ENCODE measurements at regions not wholly inside any gene's neighbourhood (a gene's known extent, or its start where the extent isn't known, plus 50 kb on each side); places are given as distances from the start of the nearest gene placed in this dataset.

- TF ChIP-seq, protein P1, sequence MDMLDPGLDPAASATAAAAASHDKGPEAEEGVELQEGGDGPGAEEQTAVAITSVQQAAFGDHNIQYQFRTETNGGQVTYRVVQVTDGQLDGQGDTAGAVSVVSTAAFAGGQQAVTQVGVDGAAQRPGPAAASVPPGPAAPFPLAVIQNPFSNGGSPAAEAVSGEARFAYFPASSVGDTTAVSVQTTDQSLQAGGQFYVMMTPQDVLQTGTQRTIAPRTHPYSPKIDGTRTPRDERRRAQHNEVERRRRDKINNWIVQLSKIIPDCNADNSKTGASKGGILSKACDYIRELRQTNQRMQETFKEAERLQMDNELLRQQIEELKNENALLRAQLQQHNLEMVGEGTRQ (IDR thresholded peaks at IDR 0.05; ENCODE audit: borderline replicate concordance, low read depth, low read length), result no peak
These were observed 214.0 kb upstream of the BTG1 start (continued) for GRCh38 chr12:92359581-92360209.

- Histone ChIP-seq H3K4me3 (no peak overlapping the region), H3K9me3 (replicated peaks; ENCODE audit: control insufficient read depth, insufficient read depth, low read length) (peaks cover 8% of the 10 kb centered on the region), H3K9ac (ENCODE audit: control insufficient read depth, insufficient read depth, low read length) (no peak overlapping the region), H3K27ac (ENCODE audit: control insufficient read depth, insufficient read depth) (no peak overlapping the region), H3K27me3 (replicated peaks in 1 of 2; ENCODE audit: control insufficient read depth in 2 of 2, insufficient read depth in 2 of 2, low read length in 1 of 2) (no peaks in the 10 kb centered on the region), H3K79me2 (ENCODE audit: control insufficient read depth, insufficient read depth, low read length) (peaks cover 17% of the 10 kb centered on the region), H3K4me1 (ENCODE audit: control insufficient read depth, insufficient read depth, low read length) (peaks cover 15% of the 10 kb centered on the region; the same call in 1 of the 2 replicates), H3K4me2 (ENCODE audit: control insufficient read depth, insufficient read depth) (no peak overlapping the region), H2AFZ (ENCODE audit: control insufficient read depth, low read depth, low read length) (no peak overlapping the region), H3K36me3 (ENCODE audit: control insufficient read depth in 2 of 2, insufficient read depth in 2 of 2, low read length in 1 of 2) (no peaks in the 10 kb centered on the region), H4K20me1 (ENCODE audit: control insufficient read depth, insufficient read depth) (no peaks in the 10 kb centered on the region)
- in situ Hi-C loops (cut with MboI), result no loop called here
- CTCF ChIA-PET, result interaction anchor here (1.0 to 1.3 kb wide), 2 partner anchors 9 to 51 kb away, joined by 3 to 4 read pairs; no protein-coding TSS in a partner anchor
- RAD21 ChIA-PET (ENCODE audit: unreplicated experiment), result no interaction called here
- intact Hi-C loops (cut with micrococcal nuclease; ENCODE audit: unreplicated experiment), result no loop called here
- POLR2A ChIA-PET, result no interaction called here
- no peak for FAIRE-seq
- WGBS (ENCODE audit: insufficient coverage, insufficient replicate concordance, low lambda C conversion rate, missing lambda C conversion rate), result 96% methylated on average over 5 of the region's 5 CpGs
- SMC1A ChIA-PET (ENCODE audit: uncharacterized antibody, unreplicated experiment), result interaction anchor here (2.5 kb wide), 1 partner anchor 51 kb away, joined by 5 read pairs; no protein-coding TSS in a partner anchor
- no peak for DNase-seq (ENCODE audit: low read depth, low spot score)
- no peak for ATAC-seq
- BruUV-seq (replicated peaks), result no TSS peak
- TF ChIP-seq CTCF (IDR thresholded peaks at IDR 0.05 in 2 of 3, conservative IDR thresholded peaks at IDR 0.05 in 1 of 3; ENCODE audit: control insufficient read depth in 2 of 3, extremely low read depth in 1 of 3, insufficient read depth in 1 of 3, low read depth in 3 of 3, low read length in 3 of 3) (no peak), MTA3 (IDR thresholded peaks at IDR 0.05; ENCODE audit: borderline replicate concordance, low read length) (no peak), GATAD2B (conservative IDR thresholded peaks at IDR 0.05; ENCODE audit: low read depth) (no peak), ELK1 (IDR thresholded peaks at IDR 0.05; ENCODE audit: low read depth, low read length) (no peak), STAT1 (conservative IDR thresholded peaks at IDR 0.05) (no peak), NKRF (conservative IDR thresholded peaks at IDR 0.05) (no peak), NBN (IDR thresholded peaks at IDR 0.05) (no peak)
- TF ChIP-seq, protein P2, sequence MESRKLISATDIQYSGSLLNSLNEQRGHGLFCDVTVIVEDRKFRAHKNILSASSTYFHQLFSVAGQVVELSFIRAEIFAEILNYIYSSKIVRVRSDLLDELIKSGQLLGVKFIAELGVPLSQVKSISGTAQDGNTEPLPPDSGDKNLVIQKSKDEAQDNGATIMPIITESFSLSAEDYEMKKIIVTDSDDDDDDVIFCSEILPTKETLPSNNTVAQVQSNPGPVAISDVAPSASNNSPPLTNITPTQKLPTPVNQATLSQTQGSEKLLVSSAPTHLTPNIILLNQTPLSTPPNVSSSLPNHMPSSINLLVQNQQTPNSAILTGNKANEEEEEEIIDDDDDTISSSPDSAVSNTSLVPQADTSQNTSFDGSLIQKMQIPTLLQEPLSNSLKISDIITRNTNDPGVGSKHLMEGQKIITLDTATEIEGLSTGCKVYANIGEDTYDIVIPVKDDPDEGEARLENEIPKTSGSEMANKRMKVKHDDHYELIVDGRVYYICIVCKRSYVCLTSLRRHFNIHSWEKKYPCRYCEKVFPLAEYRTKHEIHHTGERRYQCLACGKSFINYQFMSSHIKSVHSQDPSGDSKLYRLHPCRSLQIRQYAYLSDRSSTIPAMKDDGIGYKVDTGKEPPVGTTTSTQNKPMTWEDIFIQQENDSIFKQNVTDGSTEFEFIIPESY (IDR thresholded peaks at IDR 0.05), result no peak
These were observed 212.1 kb upstream of the BTG1 start for GRCh38 chr12:92357584-92358261.

All from GM12878 (cell line).